ENCODE measurements at regions not wholly inside any gene's neighbourhood (a gene's known extent, or its start where the extent isn't known, plus 50 kb on each side); places are given as distances from the start of the nearest gene placed in this dataset.

GRCh38 chr12:30839643-30840220 is 85.0 kb upstream of the CAPRIN2 start:
- Histone ChIP-seq H3K4me3 (ENCODE audit: low read depth, low read length) (no peak overlapping the region), H3K36me3 (ENCODE audit: control insufficient read depth, insufficient read depth, low read length) (no peaks in the 10 kb centered on the region), H3K4me1 (ENCODE audit: control insufficient read depth, insufficient read depth, low read length, poor library complexity, severe bottlenecking) (no peaks in the 10 kb centered on the region), H3K27ac (ENCODE audit: insufficient read depth, low read length, poor library complexity, severe bottlenecking) (no peak overlapping the region), H3K27me3 (ENCODE audit: control insufficient read depth, insufficient read depth, low read length) (no peaks in the 10 kb centered on the region), H3K9me3 (ENCODE audit: control insufficient read depth in 2 of 2, low read length in 2 of 2) (no peaks in the 10 kb centered on the region)
- no peak for ATAC-seq (ENCODE audit: low read depth in 2 of 2)
- H3K36me3 Mint-ChIP-seq = no peaks in the 10 kb centered on the region
- H3K4me1 Mint-ChIP-seq = no peaks in the 10 kb centered on the region
- no peak overlapping the region for H3K27ac Mint-ChIP-seq
- DNase-seq = no peak
- peaks cover 0 to 2% (median 0%) of the 10 kb centered on the region in 7 donors for H3K9me3 Mint-ChIP-seq
- no peak overlapping the region for H3K4me3 Mint-ChIP-seq
- H3K27me3 Mint-ChIP-seq = peaks cover 9% of the 10 kb centered on the region

- Histone ChIP-seq H3K9me3 (ENCODE audit: control insufficient read depth in 2 of 2, low read length in 2 of 2) (no peaks in the 10 kb centered on the region), H3K27ac (ENCODE audit: insufficient read depth, low read length, poor library complexity, severe bottlenecking) (no peak overlapping the region), H3K27me3 (ENCODE audit: control insufficient read depth, insufficient read depth, low read length) (no peaks in the 10 kb centered on the region), H3K36me3 (ENCODE audit: control insufficient read depth, insufficient read depth, low read length) (no peaks in the 10 kb centered on the region), H3K4me3 (ENCODE audit: low read depth, low read length) (no peak overlapping the region), H3K4me1 (ENCODE audit: control insufficient read depth, insufficient read depth, low read length, poor library complexity, severe bottlenecking) (no peaks in the 10 kb centered on the region)
- Mint-ChIP-seq H3K27me3 (no peaks in the 10 kb centered on the region), H3K36me3 (no peaks in the 10 kb centered on the region), H3K4me3 (no peak overlapping the region), H3K4me1 (no peaks in the 10 kb centered on the region), H3K9me3 (peaks cover 0 to 2% (median 0%) of the 10 kb centered on the region in 7 donors), H3K27ac (no peak overlapping the region)
- ATAC-seq (ENCODE audit: low read depth in 2 of 2) = no peak
- no peak for DNase-seq
Measured at GRCh38 chr12:30837595-30837994, 82.8 kb upstream of the CAPRIN2 start.

- Histone ChIP-seq H3K27me3 (ENCODE audit: control insufficient read depth, insufficient read depth, low read length) (no peaks in the 10 kb centered on the region), H3K4me1 (ENCODE audit: control insufficient read depth, insufficient read depth, low read length, poor library complexity, severe bottlenecking) (no peaks in the 10 kb centered on the region), H3K36me3 (ENCODE audit: control insufficient read depth, insufficient read depth, low read length) (no peaks in the 10 kb centered on the region), H3K27ac (ENCODE audit: insufficient read depth, low read length, poor library complexity, severe bottlenecking) (no peak overlapping the region), H3K4me3 (ENCODE audit: low read depth, low read length) (no peak overlapping the region), H3K9me3 (ENCODE audit: control insufficient read depth in 2 of 2, low read length in 2 of 2) (no peaks in the 10 kb centered on the region)
- no peaks in the 10 kb centered on the region for H3K27me3 Mint-ChIP-seq
- H3K4me3 Mint-ChIP-seq = no peak overlapping the region
- H3K27ac Mint-ChIP-seq = no peak overlapping the region
- no peaks in the 10 kb centered on the region for H3K4me1 Mint-ChIP-seq
- ATAC-seq (ENCODE audit: low read depth in 2 of 2) = no peak
- DNase-seq = no peak
- no peaks in the 10 kb centered on the region for H3K36me3 Mint-ChIP-seq
- peaks cover 0 to 2% (median 0%) of the 10 kb centered on the region in 7 donors for H3K9me3 Mint-ChIP-seq
Measured at GRCh38 chr12:30836656-30837445, 82.1 kb upstream of the CAPRIN2 start.

- no peaks in the 10 kb centered on the region for H3K9me3 ChIP-seq (ENCODE audit: control insufficient read depth in 2 of 2, low read length in 2 of 2)
- Mint-ChIP-seq H3K4me1 (no peaks in the 10 kb centered on the region), H3K27ac (no peak overlapping the region), H3K4me3 (no peak overlapping the region), H3K36me3 (no peaks in the 10 kb centered on the region), H3K9me3 (peaks cover 0 to 3% (median 0%) of the 10 kb centered on the region in 7 donors), H3K27me3 (no peaks in the 10 kb centered on the region)
- H3K27ac ChIP-seq (ENCODE audit: insufficient read depth, low read length, poor library complexity, severe bottlenecking) = no peak overlapping the region
- H3K36me3 ChIP-seq (ENCODE audit: control insufficient read depth, insufficient read depth, low read length) = no peaks in the 10 kb centered on the region
- ATAC-seq (ENCODE audit: low read depth in 2 of 2) (no peak), DNase-seq (no peak)
- no peaks in the 10 kb centered on the region for H3K27me3 ChIP-seq (ENCODE audit: control insufficient read depth, insufficient read depth, low read length)
- no peaks in the 10 kb centered on the region for H3K4me1 ChIP-seq (ENCODE audit: control insufficient read depth, insufficient read depth, low read length, poor library complexity, severe bottlenecking)
- no peak overlapping the region for H3K4me3 ChIP-seq (ENCODE audit: low read depth, low read length)
Measured at GRCh38 chr12:30835216-30835615, 80.5 kb upstream of the CAPRIN2 start.

- no peaks in the 10 kb centered on the region for H3K36me3 Mint-ChIP-seq
- H3K4me1 Mint-ChIP-seq = no peaks in the 10 kb centered on the region
- no peak overlapping the region for H3K4me3 ChIP-seq (ENCODE audit: low read depth, low read length)
- no peaks in the 10 kb centered on the region for H3K4me1 ChIP-seq (ENCODE audit: control insufficient read depth, insufficient read depth, low read length, poor library complexity, severe bottlenecking)
- peaks cover 0 to 4% (median 0%) of the 10 kb centered on the region in 7 donors for H3K9me3 Mint-ChIP-seq
- H3K36me3 ChIP-seq (ENCODE audit: control insufficient read depth, insufficient read depth, low read length) = no peaks in the 10 kb centered on the region
- no peaks in the 10 kb centered on the region for H3K9me3 ChIP-seq (ENCODE audit: control insufficient read depth in 2 of 2, low read length in 2 of 2)
- DNase-seq (no peak), ATAC-seq (ENCODE audit: low read depth in 2 of 2) (no peak)
- no peak overlapping the region for H3K27ac ChIP-seq (ENCODE audit: insufficient read depth, low read length, poor library complexity, severe bottlenecking)
- peaks cover 15% of the 10 kb centered on the region for H3K27me3 Mint-ChIP-seq
- H3K27me3 ChIP-seq (ENCODE audit: control insufficient read depth, insufficient read depth, low read length) = no peaks in the 10 kb centered on the region
- no peak overlapping the region for H3K4me3 Mint-ChIP-seq
- no peak overlapping the region for H3K27ac Mint-ChIP-seq
Measured at GRCh38 chr12:30830751-30831150, 76.0 kb upstream of the CAPRIN2 start.

GRCh38 chr12:30829876-30830275 is 75.1 kb upstream of the CAPRIN2 start:
- Histone ChIP-seq H3K36me3 (ENCODE audit: control insufficient read depth, insufficient read depth, low read length) (no peaks in the 10 kb centered on the region), H3K4me3 (ENCODE audit: low read depth, low read length) (no peak overlapping the region), H3K4me1 (ENCODE audit: control insufficient read depth, insufficient read depth, low read length, poor library complexity, severe bottlenecking) (no peaks in the 10 kb centered on the region), H3K27ac (ENCODE audit: insufficient read depth, low read length, poor library complexity, severe bottlenecking) (no peak overlapping the region), H3K27me3 (ENCODE audit: control insufficient read depth, insufficient read depth, low read length) (no peaks in the 10 kb centered on the region), H3K9me3 (ENCODE audit: control insufficient read depth in 2 of 2, low read length in 2 of 2) (no peaks in the 10 kb centered on the region)
- Mint-ChIP-seq H3K4me3 (no peak overlapping the region), H3K36me3 (no peaks in the 10 kb centered on the region), H3K27me3 (peaks cover 16% of the 10 kb centered on the region), H3K4me1 (no peaks in the 10 kb centered on the region), H3K9me3 (peaks cover 0 to 4% (median 0%) of the 10 kb centered on the region in 7 donors), H3K27ac (no peak overlapping the region)
- ATAC-seq (ENCODE audit: low read depth in 2 of 2) = no peak
- no peak for DNase-seq

GRCh38 chr12:30828686-30829085 is 73.9 kb upstream of the CAPRIN2 start:
- H3K27ac Mint-ChIP-seq = no peak overlapping the region
- H3K9me3 Mint-ChIP-seq = peaks cover 0 to 7% (median 0%) of the 10 kb centered on the region in 7 donors
- Histone ChIP-seq H3K36me3 (ENCODE audit: control insufficient read depth, insufficient read depth, low read length) (no peaks in the 10 kb centered on the region), H3K27me3 (ENCODE audit: control insufficient read depth, insufficient read depth, low read length) (peaks cover 6% of the 10 kb centered on the region), H3K4me3 (ENCODE audit: low read depth, low read length) (no peak overlapping the region), H3K4me1 (ENCODE audit: control insufficient read depth, insufficient read depth, low read length, poor library complexity, severe bottlenecking) (no peaks in the 10 kb centered on the region), H3K9me3 (ENCODE audit: control insufficient read depth in 2 of 2, low read length in 2 of 2) (no peaks in the 10 kb centered on the region), H3K27ac (ENCODE audit: insufficient read depth, low read length, poor library complexity, severe bottlenecking) (no peak overlapping the region)
- DNase-seq = no peak
- H3K4me3 Mint-ChIP-seq = no peak overlapping the region
- peaks cover 0 to 4% (median under 1%) of the 10 kb centered on the region in 4 donors for H3K4me1 Mint-ChIP-seq
- ATAC-seq (ENCODE audit: low read depth in 2 of 2) = no peak
- no peaks in the 10 kb centered on the region for H3K36me3 Mint-ChIP-seq
- H3K27me3 Mint-ChIP-seq = peaks cover 28% of the 10 kb centered on the region
